GM23338 (cell line): ENCODE measurements at regions not wholly inside any gene's neighbourhood (a gene's known extent, or its start where the extent isn't known, plus 50 kb on each side); places are given as distances from the start of the nearest gene placed in this dataset.

ENCODE experiments used
- ATAC-seq: fragments of 200-7000 bp; cut with Tn5 transposase; 3 replicates; pipeline ENCODE4 v1.9.1; 2020
- DNase-seq: peaks from one replicate; pipeline ENCODE4 v3.0.0-alpha.2; 2015; ENCODE audit warnings: low spot score
- H2AFZ ChIP-seq: fragments of 200-600 bp; sonication (generic); 2 replicates; pipeline ENCODE4 v1.8.0; 2016; ENCODE audit warnings: antibody characterized with exemption, mild to moderate bottlenecking, moderate library complexity
- H3F3A ChIP-seq: fragments of 200-600 bp; sonication (generic); replicated peaks from 2 replicates; pipeline ENCODE4 v1.8.0; 2017; ENCODE audit warnings: antibody characterized with exemption, mixed run types, low read depth
- H3K27ac ChIP-seq: fragments of 200-600 bp; sonication (generic); 2 replicates; pipeline ENCODE4 v1.6.1; 2016; ENCODE audit warnings: low read depth
- H3K27me3 ChIP-seq: fragments of 200-600 bp; sonication (generic); 2 replicates; pipeline ENCODE4 v1.8.0; 2016; ENCODE audit warnings: mild to moderate bottlenecking, mixed run types, moderate library complexity; ENCODE audit not compliant: insufficient read depth
- H3K36me3 ChIP-seq: fragments of 200-600 bp; sonication (generic); 2 replicates; pipeline ENCODE4 v1.8.0; 2016; ENCODE audit warnings: mild to moderate bottlenecking; ENCODE audit not compliant: insufficient read depth
- H3K4me1 ChIP-seq: fragments of 200-600 bp; sonication (generic); 2 replicates; pipeline ENCODE4 v1.8.0; 2016; ENCODE audit warnings: mild to moderate bottlenecking, moderate library complexity; ENCODE audit not compliant: insufficient read depth
- H3K4me2 ChIP-seq: fragments of 200-600 bp; sonication (generic); 2 replicates; pipeline ENCODE4 v1.7.1; 2017; ENCODE audit warnings: mixed run types
- H3K4me3 ChIP-seq: fragments of 200-600 bp; sonication (generic); 2 replicates; pipeline ENCODE4 v1.6.1; 2016; ENCODE audit warnings: mixed run types
- H3K79me2 ChIP-seq: fragments of 200-600 bp; sonication (generic); replicated peaks from 2 replicates; pipeline ENCODE4 v1.8.0; 2017; ENCODE audit warnings: mild to moderate bottlenecking; ENCODE audit not compliant: insufficient read depth
- H3K9me2 ChIP-seq: fragments of 200-600 bp; sonication (generic); 2 replicates; pipeline ENCODE4 v1.8.0; 2017; ENCODE audit not compliant: insufficient read depth
- H4K20me1 ChIP-seq: fragments of 200-600 bp; sonication (generic); replicated peaks from 2 replicates; pipeline ENCODE4 v1.8.0; 2017; ENCODE audit warnings: mild to moderate bottlenecking; ENCODE audit not compliant: insufficient read depth
- H3K27ac Mint-ChIP-seq: 2 replicates; pipeline ENCODE4 v1.8.0; 2020; ENCODE audit warnings: inconsistent platforms, mild to moderate bottlenecking, moderate library complexity, mixed read lengths
- H3K27me3 Mint-ChIP-seq: 3 replicates; pipeline ENCODE4 v1.8.0; 2022; ENCODE audit warnings: low read depth, mild to moderate bottlenecking, moderate library complexity, mixed read lengths, inconsistent platforms; ENCODE audit not compliant: insufficient read depth, poor library complexity
- H3K36me3 Mint-ChIP-seq: 3 replicates; pipeline ENCODE4 v1.8.0; 2021; ENCODE audit warnings: low read depth, mild to moderate bottlenecking, inconsistent platforms, moderate library complexity, mixed read lengths
- H3K4me1 Mint-ChIP-seq: 3 replicates; pipeline ENCODE4 v1.8.0; 2020; ENCODE audit warnings: mild to moderate bottlenecking, inconsistent platforms, mixed read lengths
- H3K4me3 Mint-ChIP-seq: 3 replicates; pipeline ENCODE4 v1.8.0; 2021; ENCODE audit warnings: moderate library complexity, mild to moderate bottlenecking, inconsistent platforms, mixed read lengths
- H3K9me3 Mint-ChIP-seq: 3 replicates; pipeline ENCODE4 v1.8.0; 2020; ENCODE audit warnings: moderate library complexity, mild to moderate bottlenecking, inconsistent platforms, mixed read lengths
- CREB1 ChIP-seq: fragments of 250-450 bp; sonication (Bioruptor Pico); IDR thresholded peaks from 2 replicates; pipeline ENCODE4 v1.5.0; 2020; ENCODE audit warnings: low read depth, mild to moderate bottlenecking, moderate library complexity
- CTCF ChIP-seq, 2 experiments: fragments of 200-600 bp in 1 of 2; sonication (generic) in 1 of 2; conservative IDR thresholded peaks; 2 replicates each; pipeline versions ENCODE4 v1.5.1 to v1.6.1; 2016 to 2017; ENCODE audit warnings: antibody characterized with exemption in 2 of 2, low read depth in 2 of 2, mild to moderate bottlenecking in 2 of 2, moderate library complexity in 1 of 2
- ETS1 ChIP-seq: IDR thresholded peaks from 2 replicates; pipeline ENCODE4 v1.6.1; 2016; ENCODE audit warnings: antibody characterized with exemption
- NANOG ChIP-seq: IDR thresholded peaks from 2 replicates; pipeline ENCODE4 v1.6.1; 2016; ENCODE audit warnings: antibody characterized with exemption, borderline replicate concordance
- STAT1 ChIP-seq: IDR thresholded peaks from one replicate; pipeline ENCODE4 v1.6.1; 2016; ENCODE audit warnings: antibody characterized with exemption; ENCODE audit not compliant: unreplicated experiment
- ZNF331 ChIP-seq: fragments of 250-450 bp; sonication (Bioruptor Pico); IDR thresholded peaks from 2 replicates; pipeline ENCODE4 v1.5.0; 2020; ENCODE audit warnings: low read depth, mild to moderate bottlenecking, moderate library complexity
- TF ChIP-seq, protein P1 (sequence below): IDR thresholded peaks from one replicate; pipeline ENCODE4 v1.6.1; 2018; ENCODE audit warnings: antibody characterized with exemption; ENCODE audit not compliant: unreplicated experiment

GRCh38 chr1:102365071-102365470, 368.3 kb upstream of the OLFM3 start:
- no peak overlapping the region for H3K4me3 Mint-ChIP-seq
- H3K36me3 ChIP-seq = no peaks in the 10 kb centered on the region
- no peak overlapping the region for H3K4me3 ChIP-seq
- H3K9me3 Mint-ChIP-seq = no peaks in the 10 kb centered on the region
- ATAC-seq (no peak), DNase-seq (no peak)
- no peaks in the 10 kb centered on the region for H3K27me3 ChIP-seq
- H4K20me1 ChIP-seq = no peaks in the 10 kb centered on the region
- H3K27ac Mint-ChIP-seq = no peak overlapping the region
- no peak for TF ChIP-seq STAT1
- no peak for TF ChIP-seq ETS1
- no peak for TF ChIP-seq NANOG
- TF ChIP-seq CREB1 (CRISPR knock-in tag) = no peak
- TF ChIP-seq CTCF (conservative IDR thresholded peaks at IDR 0.05; ENCODE audit: low read depth in 2 of 2) = no peak
- TF ChIP-seq, protein P1, sequence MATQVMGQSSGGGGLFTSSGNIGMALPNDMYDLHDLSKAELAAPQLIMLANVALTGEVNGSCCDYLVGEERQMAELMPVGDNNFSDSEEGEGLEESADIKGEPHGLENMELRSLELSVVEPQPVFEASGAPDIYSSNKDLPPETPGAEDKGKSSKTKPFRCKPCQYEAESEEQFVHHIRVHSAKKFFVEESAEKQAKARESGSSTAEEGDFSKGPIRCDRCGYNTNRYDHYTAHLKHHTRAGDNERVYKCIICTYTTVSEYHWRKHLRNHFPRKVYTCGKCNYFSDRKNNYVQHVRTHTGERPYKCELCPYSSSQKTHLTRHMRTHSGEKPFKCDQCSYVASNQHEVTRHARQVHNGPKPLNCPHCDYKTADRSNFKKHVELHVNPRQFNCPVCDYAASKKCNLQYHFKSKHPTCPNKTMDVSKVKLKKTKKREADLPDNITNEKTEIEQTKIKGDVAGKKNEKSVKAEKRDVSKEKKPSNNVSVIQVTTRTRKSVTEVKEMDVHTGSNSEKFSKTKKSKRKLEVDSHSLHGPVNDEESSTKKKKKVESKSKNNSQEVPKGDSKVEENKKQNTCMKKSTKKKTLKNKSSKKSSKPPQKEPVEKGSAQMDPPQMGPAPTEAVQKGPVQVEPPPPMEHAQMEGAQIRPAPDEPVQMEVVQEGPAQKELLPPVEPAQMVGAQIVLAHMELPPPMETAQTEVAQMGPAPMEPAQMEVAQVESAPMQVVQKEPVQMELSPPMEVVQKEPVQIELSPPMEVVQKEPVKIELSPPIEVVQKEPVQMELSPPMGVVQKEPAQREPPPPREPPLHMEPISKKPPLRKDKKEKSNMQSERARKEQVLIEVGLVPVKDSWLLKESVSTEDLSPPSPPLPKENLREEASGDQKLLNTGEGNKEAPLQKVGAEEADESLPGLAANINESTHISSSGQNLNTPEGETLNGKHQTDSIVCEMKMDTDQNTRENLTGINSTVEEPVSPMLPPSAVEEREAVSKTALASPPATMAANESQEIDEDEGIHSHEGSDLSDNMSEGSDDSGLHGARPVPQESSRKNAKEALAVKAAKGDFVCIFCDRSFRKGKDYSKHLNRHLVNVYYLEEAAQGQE = no peak
- no peak overlapping the region for H3K27ac ChIP-seq
- H3K4me1 ChIP-seq = no peaks in the 10 kb centered on the region
- no peaks in the 10 kb centered on the region for H3K79me2 ChIP-seq
- peaks cover 5% of the 10 kb centered on the region; the same call in 1 of the 2 replicates for H3K9me2 ChIP-seq
- H3K36me3 Mint-ChIP-seq = no peaks in the 10 kb centered on the region
- no peaks in the 10 kb centered on the region for H3F3A ChIP-seq
- no peaks in the 10 kb centered on the region for H3K4me1 Mint-ChIP-seq
- H3K27me3 Mint-ChIP-seq = no peaks in the 10 kb centered on the region
- no peak overlapping the region for H2AFZ ChIP-seq
- H3K4me2 ChIP-seq = no peak overlapping the region

DNA sequence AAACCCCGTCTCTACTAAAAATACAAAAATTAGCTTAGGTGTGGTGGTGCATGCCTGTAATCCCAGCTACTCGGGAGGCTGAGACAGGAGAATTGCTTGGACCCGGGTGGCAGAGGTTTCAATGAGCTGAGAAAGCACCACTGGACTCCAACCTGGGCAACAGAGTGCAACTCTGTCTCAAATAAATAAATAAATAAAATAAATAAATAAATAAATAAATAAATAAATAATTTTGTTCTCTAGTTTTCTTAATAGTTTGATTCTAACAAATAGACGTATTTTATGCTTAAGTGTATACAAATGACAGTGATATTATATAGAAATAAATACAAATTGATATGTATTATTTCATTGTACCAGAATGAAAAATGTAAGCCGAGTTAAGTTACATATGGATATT, 339.9 kb upstream of the OLFM3 start:
- Histone ChIP-seq H3K36me3 (no peaks in the 10 kb centered on the region), H3K4me1 (no peaks in the 10 kb centered on the region), H3K79me2 (no peaks in the 10 kb centered on the region), H3K27ac (no peak overlapping the region), H3F3A (no peaks in the 10 kb centered on the region), H2AFZ (no peak overlapping the region), H3K27me3 (no peaks in the 10 kb centered on the region), H3K4me3 (no peak overlapping the region), H4K20me1 (no peaks in the 10 kb centered on the region), H3K4me2 (no peak overlapping the region), H3K9me2 (no peaks in the 10 kb centered on the region)
- no peak overlapping the region for H3K27ac Mint-ChIP-seq
- DNase-seq (no peak), ATAC-seq (no peak)
- H3K9me3 Mint-ChIP-seq = no peaks in the 10 kb centered on the region
- no peaks in the 10 kb centered on the region for H3K4me1 Mint-ChIP-seq
- no peaks in the 10 kb centered on the region for H3K27me3 Mint-ChIP-seq
- no peak overlapping the region for H3K4me3 Mint-ChIP-seq
- TF ChIP-seq ETS1 = no peak
- no peak for TF ChIP-seq ZNF331 (CRISPR knock-in tag)
- H3K36me3 Mint-ChIP-seq = no peaks in the 10 kb centered on the region
